ENCODE measurements at regions not wholly inside any gene's neighbourhood (a gene's known extent, or its start where the extent isn't known, plus 50 kb on each side); places are given as distances from the start of the nearest gene placed in this dataset.

DNA sequence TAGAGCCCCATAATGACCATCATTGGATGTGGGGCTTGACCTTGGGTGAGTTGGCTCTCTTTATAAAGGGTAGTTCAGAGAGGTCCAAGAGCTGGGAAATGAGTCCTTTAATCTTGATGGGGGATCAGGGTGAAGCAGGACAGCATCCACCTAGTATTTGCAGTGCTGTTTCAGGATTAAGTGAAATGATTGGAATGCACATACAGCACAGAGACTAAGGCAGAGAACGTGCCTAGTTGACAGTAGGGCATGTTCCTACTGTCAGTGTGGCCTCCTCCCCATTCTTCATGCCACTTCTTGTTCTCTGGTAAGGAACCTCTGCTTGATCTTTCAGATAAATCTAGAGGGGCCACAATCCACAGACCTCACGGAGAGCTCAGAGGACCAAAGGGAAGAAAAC is 78.9 kb downstream of the TRIM43 start:
- Histone ChIP-seq H3K56ac (ENCODE audit: extremely low read depth, insufficient read depth, low read length) (no peak overlapping the region), H3K27me3 (ENCODE audit: control insufficient read depth, insufficient read depth, low read length) (peaks cover 4% of the 10 kb centered on the region; the same call in 1 of the 2 replicates), H2AK9ac (replicated peaks; ENCODE audit: low read depth, low read length, poor library complexity) (no peak overlapping the region), H3K4ac (ENCODE audit: low read depth, low read length) (peak overlapping the region; percentile 63), H3K79me1 (ENCODE audit: low read depth in 1 of 2, low read length in 2 of 2) (no peaks in the 10 kb centered on the region), H2BK5ac (ENCODE audit: low read depth, low read length, poor library complexity, severe bottlenecking) (peak overlapping the region; percentile 11), H2AFZ (replicated peaks; ENCODE audit: low read length, poor library complexity) (no peak overlapping the region), H4K5ac (ENCODE audit: low read depth, low read length) (0 out of 2 replicates have a peak overlapping the region, but pooled peaks have one; percentile 9), H4K91ac (ENCODE audit: insufficient read depth, low read depth, low read length) (peak overlapping the region; percentile 1), H3K36me3 (ENCODE audit: control insufficient read depth, insufficient read depth, low read length) (no peaks in the 10 kb centered on the region), H2BK15ac (ENCODE audit: low read depth, low read length) (0 out of 3 replicates have a peak overlapping the region, but pooled peaks have one; percentile 0), H3K4me1 (ENCODE audit: control insufficient read depth, insufficient read depth, low read length) (peaks cover 14% of the 10 kb centered on the region), H2BK120ac (ENCODE audit: low read depth, low read length) (peak overlapping the region; percentile 84), H3K18ac (ENCODE audit: low read depth, low read length) (peak overlapping the region; percentile 61), H3K9ac (ENCODE audit: low read depth, low read length) (no peak overlapping the region), H3K14ac (replicated peaks; ENCODE audit: low read depth, low read length) (peak overlapping the region; percentile 54), H3K9me3 (ENCODE audit: control insufficient read depth, insufficient read depth, low read length) (no peaks in the 10 kb centered on the region), H3K23ac (ENCODE audit: low read depth, low read length) (peak overlapping the region; percentile 60), H2BK20ac (ENCODE audit: low read depth, low read length) (peak overlapping the region; percentile 23), H3K4me3 (ENCODE audit: insufficient read depth, low read depth, low read length) (no peak overlapping the region), H4K20me1 (ENCODE audit: insufficient read depth, low read length) (no peaks in the 10 kb centered on the region), H3K9me1 (ENCODE audit: insufficient read depth, low read length) (peaks cover 7% of the 10 kb centered on the region), H4K8ac (ENCODE audit: low read depth in 2 of 2, low read length in 2 of 2) (peak overlapping the region in 1 of 2 experiments; percentile 47; a peak in 1 of 4 replicates), H3K4me2 (ENCODE audit: low read depth, low read length) (peak overlapping the region; percentile 6; the same call in 1 of the 2 replicates), H3K27ac (ENCODE audit: insufficient read depth, low read length) (0 out of 2 replicates have a peak overlapping the region, but pooled peaks have one; percentile 6), H2AK5ac (ENCODE audit: low read depth, low read length) (peak overlapping the region; percentile 37; the same call in 1 of the 2 replicates)
- ChIA-PET CTCF (no interaction called here), POLR2A (ENCODE audit: unreplicated experiment) (interaction anchor here (0.5 kb wide), 1 partner anchor 118 kb away, joined by 4 read pairs; no protein-coding TSS in a partner anchor)
- in situ Hi-C loops (cut with MboI; ENCODE audit: low sequenced_read_pairs) = no loop called here
- no TSS peak for BruUV-seq (replicated peaks)
- WGBS, 2 experiments (ENCODE audit: extremely low coverage in 2 of 2, insufficient read length in 1 of 2) = no CpG with 5 or more reads among the region's 2 CpGs
- intact Hi-C loops (cut with micrococcal nuclease) = no loop called here
- no peak for DNase-seq
- dilution Hi-C loops (cut with HindIII; ENCODE audit: low sequenced_read_pairs, unreplicated experiment) = no loop called here
- no peak for TF ChIP-seq CHD1 (IDR thresholded peaks at IDR 0.05; ENCODE audit: low read depth, low read length)
- no peak for TF ChIP-seq CTCF (conservative IDR thresholded peaks at IDR 0.05; ENCODE audit: low read depth, low read length)
- TF ChIP-seq RAD21 (IDR thresholded peaks at IDR 0.05; ENCODE audit: low read length) = no peak
- TF ChIP-seq, protein P1, sequence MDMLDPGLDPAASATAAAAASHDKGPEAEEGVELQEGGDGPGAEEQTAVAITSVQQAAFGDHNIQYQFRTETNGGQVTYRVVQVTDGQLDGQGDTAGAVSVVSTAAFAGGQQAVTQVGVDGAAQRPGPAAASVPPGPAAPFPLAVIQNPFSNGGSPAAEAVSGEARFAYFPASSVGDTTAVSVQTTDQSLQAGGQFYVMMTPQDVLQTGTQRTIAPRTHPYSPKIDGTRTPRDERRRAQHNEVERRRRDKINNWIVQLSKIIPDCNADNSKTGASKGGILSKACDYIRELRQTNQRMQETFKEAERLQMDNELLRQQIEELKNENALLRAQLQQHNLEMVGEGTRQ (IDR thresholded peaks at IDR 0.05; ENCODE audit: low read depth, low read length) = no peak
- TF ChIP-seq MAFK (IDR thresholded peaks at IDR 0.05; ENCODE audit: low read depth, low read length) = no peak
- TF ChIP-seq NFE2L2 (IDR thresholded peaks at IDR 0.05; ENCODE audit: low read depth, low read length) = no peak
- no peak for TF ChIP-seq MAZ (IDR thresholded peaks at IDR 0.05; ENCODE audit: borderline replicate concordance, low read depth, low read length)
- TF ChIP-seq CEBPB (IDR thresholded peaks at IDR 0.05; ENCODE audit: low read depth, low read length) = no peak
- ATAC-seq (ENCODE audit: low read depth) = peak; percentile 28; the same call in 1 of the 2 replicates
